ENCODE measurements at regions not wholly inside any gene's neighbourhood (a gene's known extent, or its start where the extent isn't known, plus 50 kb on each side); places are given as distances from the start of the nearest gene placed in this dataset.

- H3K27ac ChIP-seq = no peak overlapping the region
- H3K4me1 ChIP-seq = no peaks in the 10 kb centered on the region
- H3K36me3 ChIP-seq = no peaks in the 10 kb centered on the region
- H3K4me3 ChIP-seq = no peak overlapping the region
- DNase-seq (ENCODE audit: low spot score in 2 of 2) = no peak
- WGBS, 2 donors = 12 to 30% methylated on average over 1 of the region's 1 CpG
- H3K9me3 ChIP-seq = no peaks in the 10 kb centered on the region
- no peak for TF ChIP-seq POLR2A (IDR thresholded peaks at IDR 0.05)
- TF ChIP-seq EP300 (IDR thresholded peaks at IDR 0.05) = no peak
- no peak for TF ChIP-seq CTCF (IDR thresholded peaks at IDR 0.05)
- no peaks in the 10 kb centered on the region for H3K27me3 ChIP-seq
Observed at GRCh38 chr13:69545551-69545950, 562.1 kb upstream of the ATXN8OS start.

- no peaks in the 10 kb centered on the region for H3K27me3 ChIP-seq
- no peak overlapping the region for H3K4me3 ChIP-seq
- WGBS, 2 donors = 49% methylated on average over 2 of the region's 2 CpGs
- no peak overlapping the region for H3K27ac ChIP-seq
- DNase-seq (ENCODE audit: low spot score in 2 of 2) = no peak
- no peaks in the 10 kb centered on the region for H3K36me3 ChIP-seq
- no peaks in the 10 kb centered on the region for H3K4me1 ChIP-seq
- TF ChIP-seq POLR2A (IDR thresholded peaks at IDR 0.05) = no peak
- TF ChIP-seq EP300 (IDR thresholded peaks at IDR 0.05) = no peak
- TF ChIP-seq CTCF (IDR thresholded peaks at IDR 0.05) = peak in 1 of 5 experiments; percentile 27
- no peaks in the 10 kb centered on the region for H3K9me3 ChIP-seq
Observed at GRCh38 chr13:69524459-69525150, 583.0 kb upstream of the ATXN8OS start.

GRCh38 chr13:69496981-69497380 lies 610.6 kb upstream of the ATXN8OS start:
- H3K4me1 ChIP-seq = no peaks in the 10 kb centered on the region
- H3K4me3 ChIP-seq = no peak overlapping the region
- TF ChIP-seq CTCF (IDR thresholded peaks at IDR 0.05) (no peak), POLR2A (IDR thresholded peaks at IDR 0.05) (no peak), EP300 (IDR thresholded peaks at IDR 0.05) (no peak)
- no peak for DNase-seq (ENCODE audit: low spot score in 2 of 2)
- no peaks in the 10 kb centered on the region for H3K27me3 ChIP-seq
- H3K27ac ChIP-seq = no peak overlapping the region
- 80 to 84% methylated on average over 2 of the region's 2 CpGs for WGBS, 2 donors
- H3K9me3 ChIP-seq = peaks cover 0 to 4% (median 0%) of the 10 kb centered on the region in 4 donors
- no peaks in the 10 kb centered on the region for H3K36me3 ChIP-seq

GRCh38 chr13:69495096-69495495 lies 612.5 kb upstream of the ATXN8OS start:
- H3K9me3 ChIP-seq = peaks cover 0 to 6% (median 0%) of the 10 kb centered on the region in 4 donors
- 65 to 72% methylated on average over 2 of the region's 2 CpGs for WGBS, 2 donors
- H3K27ac ChIP-seq = no peak overlapping the region
- no peaks in the 10 kb centered on the region for H3K4me1 ChIP-seq
- no peaks in the 10 kb centered on the region for H3K27me3 ChIP-seq
- TF ChIP-seq POLR2A (IDR thresholded peaks at IDR 0.05) (no peak), CTCF (IDR thresholded peaks at IDR 0.05) (no peak)
- no peak for DNase-seq (ENCODE audit: low spot score in 2 of 2)
- H3K36me3 ChIP-seq = no peaks in the 10 kb centered on the region
- H3K4me3 ChIP-seq = no peak overlapping the region

GRCh38 chr13:69487576-69487975 lies 620.0 kb upstream of the ATXN8OS start:
- TF ChIP-seq POLR2A (IDR thresholded peaks at IDR 0.05) (no peak), CTCF (IDR thresholded peaks at IDR 0.05) (no peak), EP300 (IDR thresholded peaks at IDR 0.05) (no peak)
- Histone ChIP-seq H3K4me1 (no peaks in the 10 kb centered on the region), H3K4me3 (no peak overlapping the region)

More at GRCh38 chr13:69487576-69487975, 620.0 kb upstream of the ATXN8OS start:
- DNase-seq (ENCODE audit: low spot score in 2 of 2) = no peak
- no peaks in the 10 kb centered on the region for H3K36me3 ChIP-seq
- H3K9me3 ChIP-seq = peaks cover 0 to 13% (median 0%) of the 10 kb centered on the region in 4 donors
- no peak overlapping the region for H3K27ac ChIP-seq
- H3K27me3 ChIP-seq = no peaks in the 10 kb centered on the region
